IMR-90 (cell line): ENCODE measurements at regions not wholly inside any gene's neighbourhood (a gene's known extent, or its start where the extent isn't known, plus 50 kb on each side); places are given as distances from the start of the nearest gene placed in this dataset.

ENCODE experiments used
- ATAC-seq: fragments of 200-7000 bp; cut with Tn5 transposase; 2 replicates; pipeline ENCODE4 v1.9.1; 2020; ENCODE audit warnings: low read depth, mild to moderate bottlenecking, moderate library complexity
- BruUV-seq: library from RNA; stranded (reverse); fragments of 400-500 nt; replicated peaks from 2 replicates; lab custom pipeline; 2021; lab: Mats Ljungman, UMichigan
- CTCF ChIA-PET: fragments of 300-600 bp; formaldehyde crosslinking; extraction: SDS; loops from one replicate; lab custom pipeline; 2021; ENCODE audit warnings: antibody characterized with exemption; lab: Yijun Ruan, JAX
- POLR2A ChIA-PET: fragments of 300-600 bp; sonication (Branson Sonifier 250); formaldehyde crosslinking; loops from one replicate; lab custom pipeline; 2022; ENCODE audit warnings: antibody characterized with exemption; ENCODE audit not compliant: unreplicated experiment; lab: Charles Lee
- DNase-seq: peaks from one replicate; pipeline ENCODE4 v3.0.0; 2013
- H2AFZ ChIP-seq: replicated peaks from 2 replicates; pipeline ENCODE3; 2013; ENCODE audit warnings: low read length, mild to moderate bottlenecking; ENCODE audit not compliant: poor library complexity
- H2AK5ac ChIP-seq: 2 replicates; pipeline ENCODE4 v1.6.1; 2013; ENCODE audit warnings: low read depth, low read length, inconsistent platforms
- H2AK9ac ChIP-seq: replicated peaks from 2 replicates; pipeline ENCODE3; 2013; ENCODE audit warnings: mild to moderate bottlenecking, low read depth, low read length, moderate library complexity; ENCODE audit not compliant: poor library complexity
- H2BK120ac ChIP-seq: 2 replicates; pipeline ENCODE4 v1.6.1; 2013; ENCODE audit warnings: low read depth, low read length, inconsistent platforms
- H2BK15ac ChIP-seq: 3 replicates; pipeline ENCODE4 v1.6.1; 2013; ENCODE audit warnings: low read depth, low read length, inconsistent platforms
- H2BK20ac ChIP-seq: 2 replicates; pipeline ENCODE4 v1.6.1; 2013; ENCODE audit warnings: low read depth, mild to moderate bottlenecking, inconsistent platforms, low read length, moderate library complexity
- H2BK5ac ChIP-seq: 2 replicates; pipeline ENCODE4 v1.6.1; 2013; ENCODE audit warnings: mild to moderate bottlenecking, low read depth, low read length, inconsistent platforms; ENCODE audit not compliant: poor library complexity, severe bottlenecking
- H3K14ac ChIP-seq: replicated peaks from 2 replicates; pipeline ENCODE4 v1.6.1; 2013; ENCODE audit warnings: low read depth, low read length, inconsistent platforms
- H3K18ac ChIP-seq: 2 replicates; pipeline ENCODE4 v1.6.1; 2013; ENCODE audit warnings: low read depth, low read length, control low read depth
- H3K23ac ChIP-seq: 2 replicates; pipeline ENCODE4 v1.6.1; 2013; ENCODE audit warnings: low read depth, low read length, inconsistent platforms
- H3K27ac ChIP-seq: 2 replicates; pipeline ENCODE4 v1.5.1; 2013; ENCODE audit warnings: mild to moderate bottlenecking, control low read depth, low read length; ENCODE audit not compliant: insufficient read depth
- H3K27me3 ChIP-seq: 2 replicates; pipeline ENCODE4 v1.6.1; 2013; ENCODE audit warnings: low read length; ENCODE audit not compliant: control insufficient read depth, insufficient read depth
- H3K36me3 ChIP-seq: 2 replicates; pipeline ENCODE4 v1.6.1; 2013; ENCODE audit warnings: low read length, mixed read lengths; ENCODE audit not compliant: control insufficient read depth, insufficient read depth
- H3K4ac ChIP-seq: 2 replicates; pipeline ENCODE4 v1.6.1; 2013; ENCODE audit warnings: low read depth, low read length, inconsistent platforms
- H3K4me1 ChIP-seq: 2 replicates; pipeline ENCODE4 v1.6.1; 2013; ENCODE audit warnings: low read length, mixed read lengths; ENCODE audit not compliant: control insufficient read depth, insufficient read depth
- H3K4me2 ChIP-seq: 2 replicates; pipeline ENCODE4 v1.6.1; 2013; ENCODE audit warnings: low read depth, mild to moderate bottlenecking, control low read depth, low read length, moderate library complexity
- H3K4me3 ChIP-seq: 2 replicates; pipeline ENCODE4 v1.5.1; 2013; ENCODE audit warnings: low read depth, mild to moderate bottlenecking, control low read depth, low read length, moderate library complexity; ENCODE audit not compliant: insufficient read depth
- H3K56ac ChIP-seq: 2 replicates; pipeline ENCODE4 v1.6.1; 2013; ENCODE audit warnings: low read length, inconsistent platforms; ENCODE audit not compliant: insufficient read depth; ENCODE audit errors: extremely low read depth
- H3K79me1 ChIP-seq, 2 experiments: 2 replicates each; pipeline ENCODE4 v1.6.1; 2013; ENCODE audit warnings: low read length in 2 of 2, inconsistent platforms in 1 of 2, low read depth in 1 of 2
- H3K9ac ChIP-seq: 2 replicates; pipeline ENCODE4 v1.6.1; 2013; ENCODE audit warnings: low read depth, low read length, control low read depth
- H3K9me1 ChIP-seq: 2 replicates; pipeline ENCODE4 v1.6.1; 2013; ENCODE audit warnings: low read length, inconsistent platforms; ENCODE audit not compliant: insufficient read depth
- H3K9me3 ChIP-seq: 2 replicates; pipeline ENCODE4 v1.6.1; 2013; ENCODE audit warnings: low read length; ENCODE audit not compliant: control insufficient read depth, insufficient read depth
- H4K20me1 ChIP-seq: 2 replicates; pipeline ENCODE4 v1.6.1; 2013; ENCODE audit warnings: low read length, inconsistent platforms; ENCODE audit not compliant: insufficient read depth
- H4K5ac ChIP-seq: 2 replicates; pipeline ENCODE4 v1.6.1; 2013; ENCODE audit warnings: mild to moderate bottlenecking, low read depth, low read length, control low read depth
- H4K8ac ChIP-seq, 2 experiments: 2 replicates each; pipeline ENCODE4 v1.6.1; 2013; ENCODE audit warnings: low read depth in 2 of 2, low read length in 2 of 2, control low read depth in 1 of 2, inconsistent platforms in 1 of 2
- H4K91ac ChIP-seq: 2 replicates; pipeline ENCODE4 v1.6.1; 2013; ENCODE audit warnings: low read depth, low read length, inconsistent platforms; ENCODE audit not compliant: insufficient read depth
- BHLHE40 ChIP-seq: fragments of 150-350 bp; IDR thresholded peaks from 2 replicates; pipeline ENCODE4 v1.6.1; 2016; ENCODE audit warnings: mild to moderate bottlenecking, low read depth, low read length
- CEBPB ChIP-seq: IDR thresholded peaks from 2 replicates; pipeline ENCODE4 v1.6.1; 2012; ENCODE audit warnings: low read depth, low read length, improper control_type of control experiment
- CHD1 ChIP-seq: IDR thresholded peaks from 2 replicates; pipeline ENCODE4 v1.6.1; 2012; ENCODE audit warnings: low read depth, low read length, improper control_type of control experiment
- CTCF ChIP-seq: conservative IDR thresholded peaks from 2 replicates; pipeline ENCODE4 v1.5.1; 2012; ENCODE audit warnings: mild to moderate bottlenecking, low read depth, low read length, improper control_type of control experiment
- ELK1 ChIP-seq: fragments of 150-350 bp; IDR thresholded peaks from 2 replicates; pipeline ENCODE4 v1.6.1; 2016; ENCODE audit warnings: low read depth, mild to moderate bottlenecking, low read length, moderate library complexity, borderline replicate concordance
- FOS ChIP-seq: fragments of 150-350 bp; IDR thresholded peaks from 2 replicates; pipeline ENCODE4 v1.6.1; 2016; ENCODE audit warnings: low read depth, low read length
- MAFK ChIP-seq: IDR thresholded peaks from 2 replicates; pipeline ENCODE4 v1.6.1; 2012; ENCODE audit warnings: low read depth, low read length, improper control_type of control experiment
- MAZ ChIP-seq: IDR thresholded peaks from 2 replicates; pipeline ENCODE4 v1.6.1; 2012; ENCODE audit warnings: low read depth, mild to moderate bottlenecking, low read length, improper control_type of control experiment, moderate library complexity, borderline replicate concordance
- MXI1 ChIP-seq: IDR thresholded peaks from 2 replicates; pipeline ENCODE4 v1.6.1; 2012; ENCODE audit warnings: low read depth, mild to moderate bottlenecking, low read length, moderate library complexity, borderline replicate concordance
- NFE2L2 ChIP-seq: fragments of 150-350 bp; IDR thresholded peaks from 2 replicates; pipeline ENCODE4 v1.6.1; 2016; ENCODE audit warnings: low read depth, mild to moderate bottlenecking, low read length
- POLR2A ChIP-seq: IDR thresholded peaks from 2 replicates; pipeline ENCODE4 v1.6.1; 2012; ENCODE audit warnings: mild to moderate bottlenecking, low read depth, low read length
- RAD21 ChIP-seq: IDR thresholded peaks from 2 replicates; pipeline ENCODE4 v1.6.1; 2012; ENCODE audit warnings: low read length, improper control_type of control experiment
- RCOR1 ChIP-seq: IDR thresholded peaks from 2 replicates; pipeline ENCODE4 v1.6.1; 2012; ENCODE audit warnings: mild to moderate bottlenecking, low read length, improper control_type of control experiment; ENCODE audit not compliant: insufficient replicate concordance
- RFX5 ChIP-seq: IDR thresholded peaks from 2 replicates; pipeline ENCODE4 v1.8.0; 2012; ENCODE audit warnings: low read depth, mild to moderate bottlenecking, low read length, moderate library complexity
- SMC3 ChIP-seq: fragments of 150-350 bp; IDR thresholded peaks from 2 replicates; pipeline ENCODE4 v1.6.1; 2016; ENCODE audit warnings: low read depth, mild to moderate bottlenecking, antibody characterized with exemption, low read length, moderate library complexity
- USF2 ChIP-seq: fragments of 150-350 bp; IDR thresholded peaks from 2 replicates; pipeline ENCODE4 v1.6.1; 2017; ENCODE audit warnings: mild to moderate bottlenecking, antibody characterized with exemption, low read length, low read depth
- WGBS, 2 experiments: methylation state at CpG; one replicate each; pipeline versions ENCODE4 v1.1.5 to v1.1.7; 2013; ENCODE audit warnings: missing lambda C conversion rate in 2 of 2; ENCODE audit not compliant: insufficient read length in 1 of 2; ENCODE audit errors: extremely low coverage in 2 of 2; 5-methylcytosine and 5-hydroxymethylcytosine counted together
- dilution Hi-C: fragments of 300-500 bp; cut with HindIII; formaldehyde crosslinking; loops from one replicate; pipeline ENCODE4 v1.14.3; 2018; ENCODE audit warnings: low sequenced_read_pairs; ENCODE audit not compliant: unreplicated experiment
- in situ Hi-C: fragments of 300-500 bp; cut with MboI; formaldehyde crosslinking; loops from 3 replicates; pipeline ENCODE4 v1.14.3; 2019; ENCODE audit warnings: low sequenced_read_pairs, inconsistent platforms, mixed read lengths
- intact Hi-C: fragments of 100-400 bp; cut with micrococcal nuclease; formaldehyde crosslinking; loops from 2 replicates; pipeline ENCODE4 v1.10.0; 2022

- DNase-seq (no peak), ATAC-seq (no peak)
- dilution Hi-C loops (no loop called here), intact Hi-C loops (no loop called here), in situ Hi-C loops (no loop called here)
- BruUV-seq, result no TSS peak
- H3K9me1 ChIP-seq, result no peaks in the 10 kb centered on the region
- H2BK20ac ChIP-seq, result no peak overlapping the region
- no peak overlapping the region for H2AK9ac ChIP-seq
- POLR2A ChIA-PET, result no interaction called here
- no peak overlapping the region for H2AFZ ChIP-seq
- H3K14ac ChIP-seq, result no peak overlapping the region
- H3K18ac ChIP-seq, result no peak overlapping the region
- TF ChIP-seq RCOR1 (no peak), CTCF (no peak), RFX5 (no peak), MAFK (no peak), CHD1 (no peak), BHLHE40 (no peak), CEBPB (no peak), SMC3 (no peak), NFE2L2 (no peak), POLR2A (no peak), MXI1 (no peak), USF2 (no peak), MAZ (no peak), FOS (no peak), RAD21 (no peak), ELK1 (no peak)
- H2BK5ac ChIP-seq, result no peak overlapping the region
- no peaks in the 10 kb centered on the region for H3K36me3 ChIP-seq
- no peak overlapping the region for H3K23ac ChIP-seq
- H4K91ac ChIP-seq, result no peak overlapping the region
- no peak overlapping the region for H3K56ac ChIP-seq
- no peak overlapping the region for H2BK120ac ChIP-seq
- H3K4me3 ChIP-seq, result no peak overlapping the region
- CTCF ChIA-PET, result no interaction called here
- H4K20me1 ChIP-seq, result no peaks in the 10 kb centered on the region
- H3K9me3 ChIP-seq, result no peaks in the 10 kb centered on the region
- H2AK5ac ChIP-seq, result no peak overlapping the region
- H3K4me1 ChIP-seq, result no peaks in the 10 kb centered on the region
- no peak overlapping the region for H3K9ac ChIP-seq
- WGBS, 2 experiments, result 35% methylated on average over 7 of the region's 22 CpGs; no CpG with 5 or more reads in 1 of the 2 experiments
- H3K27me3 ChIP-seq, result peaks cover 11% of the 10 kb centered on the region; the same call in 1 of the 2 replicates
- no peak overlapping the region for H4K8ac ChIP-seq
- no peak overlapping the region for H3K4ac ChIP-seq
- no peak overlapping the region for H3K27ac ChIP-seq
- H3K79me1 ChIP-seq, result no peaks in the 10 kb centered on the region
- no peak overlapping the region for H2BK15ac ChIP-seq
- no peak overlapping the region for H4K5ac ChIP-seq
- no peak overlapping the region for H3K4me2 ChIP-seq
Observed at GRCh38 chr17:79374087-79374689, 236.7 kb downstream of the RBFOX3 start.
